Posterior cingulate gyrus (tissue), 11 donors: ENCODE measurements at regions not wholly inside any gene's neighbourhood (a gene's known extent, or its start where the extent isn't known, plus 50 kb on each side); places are given as distances from the start of the nearest gene placed in this dataset.

Experiments
- DNase-seq, 10 donors: peaks; one replicate each; pipeline versions ENCODE4 v3.0.0 to v3.0.0-alpha.2; 2020 to 2021; ENCODE audit warnings: mixed read lengths in 3 of 10
- intact Hi-C: fragments of 100-400 bp; cut with DNase I; formaldehyde crosslinking; loops from one replicate; pipeline ENCODE4 v1.15.1; 2023

DNA sequence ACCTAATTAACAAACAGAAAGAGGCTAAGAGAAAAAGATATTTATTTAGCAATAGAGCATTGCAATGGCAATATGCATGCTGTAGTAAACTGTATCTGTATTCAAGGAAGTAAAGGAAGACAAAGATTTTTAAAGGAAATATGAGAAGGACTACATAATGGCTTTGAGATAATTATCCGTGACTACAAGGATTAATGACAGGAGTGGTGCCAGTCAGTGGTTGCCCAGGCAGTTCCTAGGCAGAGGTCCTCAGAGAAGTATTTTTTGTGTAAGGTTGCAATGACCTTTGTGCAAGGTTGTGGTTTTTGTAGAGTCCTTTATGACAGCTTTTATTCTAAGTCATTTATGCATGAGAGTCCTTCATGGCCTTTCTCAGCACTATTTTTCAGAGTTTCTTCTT, 711.1 kb upstream of the CHRM3 start:
- no peak for DNase-seq

DNA sequence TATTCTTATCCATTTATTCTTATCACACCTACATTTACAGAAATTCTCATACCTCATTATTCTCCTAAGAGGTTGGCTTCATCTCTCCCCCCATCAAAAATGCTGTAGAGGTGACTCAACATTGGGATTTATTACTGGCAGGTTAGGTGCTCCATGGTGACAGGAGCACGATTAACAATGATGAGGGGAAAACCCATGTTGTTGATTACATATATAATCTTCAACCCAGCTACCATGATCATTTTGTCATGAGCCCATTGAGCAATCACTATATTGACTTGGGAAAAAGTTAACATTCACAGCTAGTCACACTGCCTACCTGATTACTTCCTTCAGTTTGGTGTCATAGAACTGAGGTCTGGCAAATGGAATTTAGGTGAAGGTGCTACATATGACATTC, 712.1 kb upstream of the CHRM3 start:
- intact Hi-C loops, result no loop called here
- DNase-seq, result no peak

More for the DNA sequence above, 711.1 kb upstream of the CHRM3 start:
- intact Hi-C loops, result no loop called here

DNA sequence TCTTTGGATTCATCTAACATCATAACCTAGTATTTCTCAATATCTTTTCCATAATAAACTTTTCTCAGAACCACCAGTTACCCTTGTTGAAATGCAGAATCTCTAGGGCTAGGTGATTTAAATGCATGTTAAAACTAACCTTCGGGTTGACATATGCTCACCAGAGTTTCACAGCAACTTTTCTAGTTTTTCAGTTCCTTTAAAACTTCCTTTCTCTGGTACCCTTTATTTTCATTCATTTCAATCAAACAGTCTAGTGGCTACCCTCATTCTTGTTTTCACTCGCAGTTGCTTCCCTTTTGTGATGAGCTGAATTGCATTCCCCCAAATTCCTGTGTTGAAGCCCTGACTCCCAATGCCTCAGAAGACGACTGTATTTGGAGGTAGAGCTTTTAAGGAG, 712.8 kb upstream of the CHRM3 start:
- intact Hi-C loops, result no loop called here
- no peak for DNase-seq

DNA sequence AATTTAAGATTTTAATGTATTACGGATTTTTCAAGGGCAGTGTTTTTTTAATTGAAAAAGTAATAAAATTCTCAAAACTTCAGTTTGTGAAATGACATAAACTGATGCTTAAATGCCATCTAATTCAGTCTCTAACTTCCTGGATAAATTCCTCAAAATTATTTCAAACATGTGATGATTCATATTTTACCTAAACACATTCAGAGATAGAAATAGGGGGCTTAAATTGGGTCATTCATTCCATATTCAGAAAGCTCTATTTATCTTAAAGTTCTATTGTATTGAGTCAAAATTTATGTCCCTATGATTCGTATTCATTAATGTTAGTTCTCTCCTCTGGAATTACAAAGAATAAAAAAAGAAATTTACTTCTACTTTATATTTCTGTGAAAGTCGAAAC, 713.6 kb upstream of the CHRM3 start:
- no peak for DNase-seq
- intact Hi-C loops, result no loop called here

DNA sequence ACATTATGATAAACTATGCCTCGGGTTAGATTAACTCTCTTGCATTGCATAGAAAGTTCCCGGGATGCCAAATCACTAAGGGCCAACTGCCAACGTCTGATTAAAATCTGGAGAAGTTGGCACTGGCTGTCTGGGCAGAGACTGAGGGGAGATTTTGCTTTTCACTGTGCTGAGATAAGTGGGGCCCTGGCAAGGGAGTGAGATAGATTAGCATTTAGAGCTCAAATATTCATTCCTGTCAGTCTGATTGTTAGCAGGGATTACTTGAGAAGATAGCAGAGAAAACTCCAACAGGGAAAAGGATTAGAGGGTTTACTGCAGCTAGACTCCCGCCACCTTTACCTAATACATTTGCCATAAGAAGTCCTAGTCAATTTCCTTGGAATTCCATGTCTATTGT, 714.1 kb upstream of the CHRM3 start:
- intact Hi-C loops, result no loop called here

DNA sequence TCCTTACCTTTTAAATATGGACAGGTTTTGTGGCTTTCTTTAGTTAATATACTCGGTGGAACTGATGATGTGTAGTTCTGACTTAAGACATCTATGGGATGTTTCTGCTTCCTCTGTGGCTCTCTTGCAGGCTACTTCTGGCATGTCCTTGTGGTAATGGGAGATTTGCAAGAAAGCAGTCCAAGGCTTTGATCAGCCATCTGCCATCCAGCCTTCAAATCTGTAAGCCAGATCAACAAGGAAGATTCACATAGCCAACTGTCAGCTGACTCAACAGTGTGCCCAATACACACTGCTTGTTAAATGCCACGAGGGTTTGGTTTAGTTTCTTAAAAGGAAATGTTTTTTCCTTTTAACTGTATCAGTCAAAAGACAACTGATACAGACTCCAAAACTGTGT, 722.2 kb upstream of the CHRM3 start:
- intact Hi-C loops, result no loop called here

More for the DNA sequence above, 714.1 kb upstream of the CHRM3 start:
- DNase-seq, result no peak

DNA sequence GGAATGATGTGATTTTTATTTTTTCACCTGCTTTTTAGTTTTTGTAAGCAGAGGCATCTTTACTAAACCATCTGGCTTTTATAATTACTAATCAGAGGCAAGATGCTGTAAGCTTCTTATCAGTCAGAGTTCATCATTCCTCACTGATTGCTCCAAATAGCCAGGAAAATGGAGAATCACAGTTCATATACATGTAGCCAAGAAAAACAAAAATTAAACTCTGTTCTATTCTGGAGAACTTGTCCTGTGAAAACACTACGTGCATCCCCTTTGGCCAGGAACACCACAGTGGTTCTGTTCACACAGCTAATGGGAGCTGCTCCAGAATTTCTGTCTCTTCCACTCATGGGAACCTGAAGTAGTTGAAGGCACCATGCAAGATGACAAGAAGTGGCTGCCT, 725.5 kb upstream of the CHRM3 start:
- no peak for DNase-seq
- intact Hi-C loops, result no loop called here

More for the DNA sequence above, 722.2 kb upstream of the CHRM3 start:
- no peak for DNase-seq

DNA sequence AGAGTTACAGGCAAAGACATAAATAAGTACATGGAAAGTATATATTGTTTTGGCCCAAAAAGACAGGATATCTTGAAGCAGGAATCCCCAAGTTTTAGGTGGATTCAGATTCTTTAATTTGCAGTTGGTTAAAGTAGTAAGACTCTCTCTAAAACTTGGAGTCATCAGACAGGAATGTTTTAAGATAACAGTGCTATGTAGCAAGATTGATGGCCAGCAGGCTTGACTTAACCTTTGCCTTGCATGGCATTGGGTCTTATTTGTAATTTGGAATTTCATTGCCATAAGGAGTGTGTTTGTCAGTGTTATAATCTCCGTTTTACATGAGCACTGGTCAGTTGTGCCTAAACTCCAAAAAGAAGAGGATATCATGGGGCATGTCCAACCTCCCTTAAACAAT, 727.6 kb upstream of the CHRM3 start:
- intact Hi-C loops, result no loop called here
- no peak for DNase-seq

DNA sequence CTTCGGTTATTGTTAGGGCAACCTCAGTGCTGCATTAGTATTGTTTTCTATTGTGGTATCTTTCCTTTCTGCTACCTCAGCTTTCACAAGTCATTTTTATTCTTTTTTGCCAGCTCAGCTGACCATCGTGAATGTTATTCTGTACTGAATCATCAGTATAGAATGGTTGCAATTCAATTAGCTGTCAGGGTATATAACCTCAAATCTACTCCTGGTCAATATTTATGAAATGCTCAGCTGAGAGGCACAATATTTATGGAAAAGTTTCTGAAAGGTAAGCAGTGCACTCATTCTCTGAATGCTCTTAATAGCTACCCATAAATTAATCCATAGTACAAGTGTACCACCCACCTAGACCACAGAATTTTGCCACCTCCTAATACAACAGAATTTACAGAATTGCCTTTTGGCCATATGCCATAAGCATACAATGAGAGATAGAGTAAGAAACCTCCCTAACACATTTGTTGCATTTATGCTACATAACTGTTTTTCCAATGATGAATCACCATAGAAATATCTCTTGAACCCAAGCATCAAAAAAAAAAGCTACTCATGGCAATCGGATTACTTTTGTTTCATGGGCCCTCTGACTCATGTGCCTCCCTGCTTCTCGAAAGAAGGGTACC, 732.6 kb upstream of the CHRM3 start:
- DNase-seq, result no peak
- intact Hi-C loops, result no loop called here

DNA sequence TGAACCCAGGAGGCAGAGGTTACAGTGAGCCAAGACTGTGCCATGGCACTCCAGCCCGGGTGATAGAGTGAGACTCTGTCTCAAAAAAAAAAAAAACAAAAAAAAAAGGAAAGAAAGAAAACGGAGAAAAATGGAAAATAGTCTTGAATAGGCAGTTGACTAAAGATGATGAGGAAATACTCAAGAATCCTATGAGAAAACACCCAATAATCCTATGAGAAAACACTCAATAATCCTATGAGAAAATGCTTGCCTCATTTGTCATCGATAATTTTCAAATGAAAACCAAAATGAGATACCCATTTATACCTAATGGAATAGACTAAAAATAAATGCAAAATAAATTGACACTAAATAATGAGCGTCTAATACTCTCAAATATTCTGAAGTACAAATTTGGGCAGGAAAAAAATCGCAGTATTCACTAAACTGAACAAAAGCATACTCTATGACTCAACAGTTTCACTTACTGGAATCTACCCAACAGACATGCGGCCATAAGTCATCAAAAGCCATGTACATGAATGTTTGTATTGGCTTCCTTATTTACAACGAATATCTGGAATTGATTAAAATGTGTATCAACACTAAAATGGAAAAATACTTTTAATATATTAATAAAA, 733.9 kb upstream of the CHRM3 start:
- intact Hi-C loops, result no loop called here
- DNase-seq, result no peak

DNA sequence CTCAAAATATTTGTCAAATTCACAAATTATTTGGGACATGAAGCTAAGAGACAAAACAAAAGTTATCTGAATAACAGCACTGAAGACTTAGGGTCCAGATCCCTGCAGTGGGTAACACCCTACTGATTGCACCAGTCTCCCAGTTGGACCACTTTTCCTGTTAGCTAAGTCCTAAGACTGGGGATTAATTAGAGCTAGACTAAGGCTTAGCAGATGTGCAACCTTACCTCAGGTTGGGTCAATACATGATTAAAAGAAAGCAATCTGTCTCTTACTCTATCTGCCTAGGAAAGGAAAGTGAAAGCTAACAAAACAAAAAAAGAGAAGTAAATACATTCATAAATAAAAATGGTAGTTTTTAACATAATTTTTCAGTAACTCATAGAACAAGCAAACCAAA, 737.2 kb upstream of the CHRM3 start:
- intact Hi-C loops, result no loop called here
- no peak for DNase-seq

DNA sequence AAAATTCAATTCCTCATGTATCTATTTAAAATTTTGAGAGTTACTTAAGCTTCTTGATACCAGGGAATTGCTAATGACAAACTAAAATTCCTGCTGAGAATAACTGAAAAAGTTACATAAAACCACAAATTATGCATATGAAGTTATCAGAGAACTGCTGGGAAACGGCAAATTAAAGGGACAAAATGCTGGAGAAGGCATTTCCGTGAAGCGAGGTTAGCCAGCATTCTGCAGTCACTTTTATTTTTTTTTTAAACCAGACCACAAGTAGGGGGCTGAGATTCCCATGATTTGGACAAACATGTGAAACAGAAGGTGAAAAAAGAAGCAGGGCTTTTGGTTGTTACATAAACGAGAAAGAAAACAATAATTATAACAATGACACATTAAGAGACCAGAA, 737.6 kb upstream of the CHRM3 start:
- intact Hi-C loops, result no loop called here
- no peak for DNase-seq

DNA sequence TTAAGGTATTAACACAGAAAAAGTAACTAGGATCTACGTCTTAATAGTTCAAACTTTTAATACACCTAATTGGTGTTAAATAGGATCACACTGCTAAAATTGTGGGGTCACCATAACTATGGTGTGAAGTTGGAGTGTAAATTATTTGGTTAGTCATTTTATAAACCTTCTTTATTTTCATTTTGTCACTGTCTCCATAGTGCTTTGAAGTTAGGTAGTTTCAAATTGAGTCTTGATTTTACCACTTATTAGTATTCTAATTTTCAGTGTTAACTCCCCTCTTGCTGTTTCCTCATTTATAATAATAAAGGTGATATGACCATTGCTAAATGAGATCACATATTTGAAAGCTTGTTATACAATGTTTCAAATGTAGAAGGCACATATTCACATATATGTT, 738.1 kb upstream of the CHRM3 start:
- intact Hi-C loops, result no loop called here

DNA sequence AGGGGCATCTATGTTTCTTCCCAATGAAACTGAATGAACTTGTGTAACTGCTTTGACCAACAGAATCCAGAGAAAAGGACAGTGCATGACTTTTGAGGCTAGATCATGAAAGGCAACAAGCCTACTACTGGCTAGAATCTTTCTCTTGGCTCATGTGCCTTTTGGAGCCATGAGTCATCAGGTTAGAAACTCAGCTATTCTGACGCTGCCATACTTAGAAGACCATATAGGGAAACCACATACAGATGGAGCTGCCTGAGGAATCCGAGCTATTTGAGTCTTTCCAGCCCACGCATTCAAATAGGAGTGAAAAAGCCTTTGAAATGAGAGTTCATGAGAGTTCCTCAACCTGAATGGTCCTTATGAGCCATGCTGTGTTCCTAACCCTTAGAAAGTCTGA, 738.5 kb upstream of the CHRM3 start:
- intact Hi-C loops, result no loop called here

More for the DNA sequence above, 738.1 kb upstream of the CHRM3 start:
- DNase-seq, result no peak

DNA sequence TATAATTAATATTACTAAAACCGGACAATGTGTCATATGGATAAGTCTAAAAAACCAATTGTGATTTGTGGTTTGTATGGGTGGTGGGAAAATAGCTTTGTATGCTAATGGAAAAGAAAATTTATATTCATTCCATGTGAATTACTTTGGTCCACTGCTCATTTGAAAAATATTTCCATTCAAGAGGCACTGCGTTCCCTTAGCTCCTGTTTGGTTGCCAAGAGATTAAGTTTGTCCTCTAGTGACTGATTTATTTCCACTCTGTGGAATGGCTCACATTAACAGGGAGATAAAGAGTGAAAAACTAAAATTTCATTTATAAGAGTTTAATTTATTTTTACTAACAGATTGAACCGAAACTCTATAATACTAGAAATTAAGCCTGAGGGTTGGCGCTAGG, 744.1 kb upstream of the CHRM3 start:
- intact Hi-C loops, result no loop called here
- no peak for DNase-seq

More for the DNA sequence above, 738.5 kb upstream of the CHRM3 start:
- DNase-seq, result no peak

DNA sequence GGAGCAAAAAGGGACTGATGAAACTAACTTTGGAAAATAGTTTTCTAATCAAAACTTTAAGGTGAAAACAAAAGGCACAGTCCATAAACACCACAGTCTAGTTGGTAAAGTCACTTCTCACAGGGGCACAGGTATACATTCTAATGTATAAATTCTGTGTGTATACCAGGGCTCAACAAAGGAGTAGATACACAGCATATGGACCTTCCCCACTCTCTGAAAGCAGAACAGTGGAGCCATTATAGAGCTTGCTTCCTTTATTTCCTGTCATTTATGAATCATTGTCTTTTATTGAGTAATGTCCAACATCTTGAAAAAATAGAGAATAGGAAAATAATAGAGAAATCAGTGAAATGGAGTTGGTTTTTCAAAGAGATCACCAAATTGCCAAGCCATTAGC, 746.5 kb upstream of the CHRM3 start:
- DNase-seq, result no peak
- intact Hi-C loops, result no loop called here

DNA sequence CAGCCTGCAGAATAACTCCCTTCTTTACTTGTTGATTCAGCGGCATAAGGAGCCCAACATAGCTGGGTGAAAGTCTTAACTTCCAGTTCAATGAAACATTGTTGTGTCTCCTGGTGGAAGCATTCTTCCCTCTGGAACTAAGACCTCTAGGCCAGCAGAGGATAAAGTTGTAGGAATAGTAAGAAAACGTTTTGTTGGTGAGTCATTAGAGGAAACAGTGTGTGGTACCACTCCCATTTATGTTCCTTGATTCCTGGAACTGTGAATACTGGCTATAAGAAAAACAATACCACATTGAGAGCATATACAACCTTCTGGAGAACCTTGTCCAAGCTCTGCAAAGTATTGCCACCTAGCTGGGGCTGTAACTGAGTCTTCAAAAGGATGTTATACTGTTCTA, 737.4 kb upstream of the ZP4 start:
- intact Hi-C loops, result no loop called here
- DNase-seq, result no peak

DNA sequence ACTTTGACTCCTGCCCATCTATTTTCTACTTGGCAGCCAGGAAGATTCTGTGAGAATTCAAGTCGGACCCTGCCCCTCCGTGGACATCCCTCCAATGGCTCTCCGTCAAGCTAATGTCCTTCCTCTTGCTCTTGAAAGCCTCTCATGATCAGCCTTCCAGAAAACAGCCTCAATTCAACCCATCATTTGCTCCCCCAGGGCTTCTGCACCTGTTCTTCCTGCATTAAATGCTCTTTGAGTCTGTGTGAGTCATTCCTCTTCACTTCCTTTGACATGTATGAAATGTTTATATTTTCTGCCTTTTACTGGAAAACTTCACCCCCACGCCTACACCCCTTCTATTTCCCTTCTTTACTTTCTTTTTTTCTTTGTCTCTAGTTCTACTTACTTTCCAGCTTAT, 734.1 kb upstream of the ZP4 start:
- DNase-seq, result no peak
- intact Hi-C loops, result no loop called here

DNA sequence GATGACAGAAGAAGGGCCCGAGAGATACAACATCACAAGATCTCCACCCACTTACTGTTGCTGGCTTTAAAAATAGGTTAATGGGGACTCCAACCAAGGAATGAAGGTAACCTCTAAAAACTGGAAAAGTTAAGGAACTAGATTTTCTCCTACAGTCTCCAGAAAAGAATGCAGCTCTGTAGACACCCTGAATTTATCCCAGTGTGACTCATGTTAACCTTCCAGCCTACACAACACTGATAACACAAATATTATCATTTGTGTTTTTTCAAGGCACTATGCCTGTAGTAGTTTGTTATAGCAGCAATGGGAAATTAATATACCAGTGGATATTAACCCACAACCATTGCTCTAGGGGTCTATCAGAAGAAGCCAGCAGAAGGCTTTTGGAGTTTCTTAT, 730.7 kb upstream of the ZP4 start:
- DNase-seq, result no peak
- intact Hi-C loops, result no loop called here

DNA sequence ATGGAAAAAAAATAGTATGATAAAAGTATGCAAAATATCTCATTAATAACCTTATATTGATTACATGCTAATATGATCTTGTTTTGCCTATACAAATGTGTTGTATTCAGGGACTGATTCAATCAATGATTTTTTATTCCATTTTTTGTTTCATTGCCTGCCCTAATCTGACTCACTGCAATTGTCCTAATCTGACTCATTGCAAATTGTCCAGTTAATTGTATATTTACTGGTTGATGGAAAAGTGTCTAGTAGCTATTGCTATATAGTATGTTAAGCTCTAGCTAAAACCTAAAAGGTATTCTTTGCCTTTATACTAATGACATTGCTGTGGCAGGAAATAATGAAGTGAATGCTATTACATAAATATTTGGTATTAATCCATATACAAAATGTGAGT, 728.9 kb upstream of the ZP4 start:
- intact Hi-C loops, result no loop called here
- DNase-seq, result no peak

DNA sequence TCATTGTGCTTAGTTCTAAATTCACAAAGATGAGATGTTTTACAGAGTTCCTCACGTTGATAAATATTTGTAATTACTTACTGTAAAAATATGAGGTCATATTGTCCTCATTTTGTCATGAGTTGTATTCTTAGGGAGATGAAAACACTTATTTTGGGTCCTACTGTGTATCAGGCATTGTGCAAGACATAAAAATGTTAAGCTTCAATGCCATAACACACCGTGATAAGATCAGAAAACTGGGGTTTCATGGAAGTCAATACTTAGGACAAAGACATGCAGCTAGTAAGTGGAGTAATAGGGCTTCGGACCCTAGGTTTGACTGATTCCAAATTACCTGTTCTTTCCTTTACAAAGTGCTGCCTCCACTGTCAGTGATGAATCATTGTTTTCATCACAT, 720.7 kb upstream of the ZP4 start:
- DNase-seq, result no peak
- intact Hi-C loops, result no loop called here

DNA sequence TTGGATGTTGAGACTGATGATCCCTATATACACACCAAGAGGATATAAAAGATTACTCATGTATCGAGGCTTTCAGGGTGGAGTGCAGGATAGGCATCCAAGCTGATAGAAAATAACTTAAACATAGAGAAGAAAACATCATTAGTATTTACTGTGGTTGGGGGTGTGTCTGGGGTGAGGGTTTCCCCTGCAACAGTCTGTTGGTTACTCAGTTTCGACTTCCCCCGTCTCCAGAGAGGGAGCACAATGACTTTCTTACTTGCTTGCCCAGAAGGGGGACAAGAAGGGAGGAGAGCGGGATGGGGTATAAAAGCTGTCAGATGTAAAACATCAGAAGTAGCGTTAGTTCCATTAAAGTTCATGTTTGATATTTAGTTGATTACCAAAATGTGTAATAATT, 717.4 kb upstream of the ZP4 start:
- intact Hi-C loops, result no loop called here
- DNase-seq, result no peak

DNA sequence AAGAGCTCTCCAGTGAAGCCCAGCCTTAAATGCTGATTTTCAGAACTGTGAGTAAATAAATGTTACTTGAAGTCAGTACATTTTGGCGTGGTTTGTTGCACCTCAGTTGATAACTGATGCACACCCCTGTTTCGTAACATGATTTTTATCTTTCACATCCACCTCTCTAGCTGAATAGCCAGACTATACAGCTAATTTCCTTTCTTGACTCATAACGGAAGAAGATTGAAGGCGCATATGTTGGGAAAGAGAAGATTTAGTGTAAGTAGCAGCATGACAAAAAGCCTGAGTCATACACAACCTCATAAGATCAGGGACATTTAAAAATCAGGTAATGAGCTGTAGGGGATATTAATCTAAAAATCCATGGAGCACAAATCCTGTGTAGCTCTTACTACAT, 716.2 kb upstream of the ZP4 start:
- no peak for DNase-seq

More for the DNA sequence above, 716.2 kb upstream of the ZP4 start:
- intact Hi-C loops, result no loop called here
